Lung (tissue), 11 donors: ENCODE measurements at regions not wholly inside any gene's neighbourhood (a gene's known extent, or its start where the extent isn't known, plus 50 kb on each side); places are given as distances from the start of the nearest gene placed in this dataset.

ENCODE experiments used
- ATAC-seq: fragments of 200-7000 bp; cut with Tn5 transposase; one replicate; pipeline ENCODE4 v1.9.1; 2020; ENCODE audit warnings: moderate number of reproducible peaks; ENCODE audit not compliant: insufficient read depth, low FRiP score
- DNase-seq, 3 donors: peaks; one replicate each; pipeline ENCODE4 v3.0.0-alpha.2; 2013 to 2017
- H3K27ac ChIP-seq, 2 donors: one replicate each; pipeline ENCODE4 v1.5.1; 2013; ENCODE audit warnings: mild to moderate bottlenecking in 2 of 2, moderate library complexity in 2 of 2, control low read depth in 1 of 2, inconsistent platforms in 1 of 2, low read depth in 1 of 2, low read length in 1 of 2
- H3K27me3 ChIP-seq, 3 donors: one replicate each; pipeline ENCODE4 v1.5.1; 2013; ENCODE audit warnings: low read length in 2 of 3; ENCODE audit not compliant: control insufficient read depth in 3 of 3, insufficient read depth in 3 of 3
- H3K36me3 ChIP-seq, 4 donors: one replicate each; pipeline ENCODE4 v1.5.1; 2013; ENCODE audit warnings: low read length in 4 of 4, mild to moderate bottlenecking in 1 of 4, moderate library complexity in 1 of 4; ENCODE audit not compliant: control insufficient read depth in 4 of 4, insufficient read depth in 4 of 4
- H3K4me1 ChIP-seq, 5 donors: one replicate each; pipeline ENCODE4 v1.5.1; 2013; ENCODE audit warnings: low read length in 5 of 5, mild to moderate bottlenecking in 2 of 5, moderate library complexity in 1 of 5; ENCODE audit not compliant: control insufficient read depth in 5 of 5, insufficient read depth in 5 of 5
- H3K4me3 ChIP-seq: one replicate; pipeline ENCODE4 v1.5.1; 2013; ENCODE audit warnings: mild to moderate bottlenecking, control low read depth, moderate library complexity
- H3K9ac ChIP-seq, 2 donors: one replicate each; pipeline ENCODE4 v1.5.1; 2013; ENCODE audit warnings: low read length in 2 of 2, control low read depth in 1 of 2; ENCODE audit not compliant: insufficient read depth in 1 of 2
- H3K9me3 ChIP-seq, 4 donors: one replicate each; pipeline ENCODE4 v1.5.1; 2013; ENCODE audit warnings: low read length in 3 of 4, mild to moderate bottlenecking in 1 of 4, moderate library complexity in 1 of 4; ENCODE audit not compliant: control insufficient read depth in 4 of 4, insufficient read depth in 3 of 4
- WGBS, 2 donors: extraction: QIAGEN DNeasy Blood & Tissue Kit; methylation state at CpG; one replicate each; pipeline ENCODE4 v1.1.7; 2013; 5-methylcytosine and 5-hydroxymethylcytosine counted together
- TF ChIP-seq, protein P1 (sequence below): IDR thresholded peaks from 2 replicates; pipeline ENCODE4 v1.5.1; 2012; ENCODE audit warnings: mild to moderate bottlenecking; ENCODE audit errors: control extremely low read depth, extremely low read depth
- donor health status: control.
- donor health status: control.
- donor health status: Bipolar disorder and iron deficiency.
- donor health status: healthy.
- donor health status: DM: yes; HTN: yes; CAD: no.

GRCh38 chr4:177080388-177080787 is 229.3 kb upstream of the NEIL3 start:
- Histone ChIP-seq H3K27me3 (no peaks in the 10 kb centered on the region), H3K36me3 (no peaks in the 10 kb centered on the region), H3K9me3 (no peaks in the 10 kb centered on the region), H3K4me1 (peaks cover 0 to 7% (median 0%) of the 10 kb centered on the region in 5 donors), H3K27ac (no peak overlapping the region), H3K9ac (no peak overlapping the region), H3K4me3 (no peak overlapping the region)
- no peak for ATAC-seq
- DNase-seq, result no peak
- 74 to 76% methylated on average over 5 of the region's 5 CpGs for WGBS, 2 donors
- TF ChIP-seq, protein P1, sequence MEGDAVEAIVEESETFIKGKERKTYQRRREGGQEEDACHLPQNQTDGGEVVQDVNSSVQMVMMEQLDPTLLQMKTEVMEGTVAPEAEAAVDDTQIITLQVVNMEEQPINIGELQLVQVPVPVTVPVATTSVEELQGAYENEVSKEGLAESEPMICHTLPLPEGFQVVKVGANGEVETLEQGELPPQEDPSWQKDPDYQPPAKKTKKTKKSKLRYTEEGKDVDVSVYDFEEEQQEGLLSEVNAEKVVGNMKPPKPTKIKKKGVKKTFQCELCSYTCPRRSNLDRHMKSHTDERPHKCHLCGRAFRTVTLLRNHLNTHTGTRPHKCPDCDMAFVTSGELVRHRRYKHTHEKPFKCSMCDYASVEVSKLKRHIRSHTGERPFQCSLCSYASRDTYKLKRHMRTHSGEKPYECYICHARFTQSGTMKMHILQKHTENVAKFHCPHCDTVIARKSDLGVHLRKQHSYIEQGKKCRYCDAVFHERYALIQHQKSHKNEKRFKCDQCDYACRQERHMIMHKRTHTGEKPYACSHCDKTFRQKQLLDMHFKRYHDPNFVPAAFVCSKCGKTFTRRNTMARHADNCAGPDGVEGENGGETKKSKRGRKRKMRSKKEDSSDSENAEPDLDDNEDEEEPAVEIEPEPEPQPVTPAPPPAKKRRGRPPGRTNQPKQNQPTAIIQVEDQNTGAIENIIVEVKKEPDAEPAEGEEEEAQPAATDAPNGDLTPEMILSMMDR, result no peak

GRCh38 chr4:177087060-177087459 is 222.6 kb upstream of the NEIL3 start:
- WGBS, 2 donors, result 83 to 91% methylated on average over 4 of the region's 4 CpGs
- no peak for ATAC-seq
- H3K4me1 ChIP-seq, result no peaks in the 10 kb centered on the region

DNA sequence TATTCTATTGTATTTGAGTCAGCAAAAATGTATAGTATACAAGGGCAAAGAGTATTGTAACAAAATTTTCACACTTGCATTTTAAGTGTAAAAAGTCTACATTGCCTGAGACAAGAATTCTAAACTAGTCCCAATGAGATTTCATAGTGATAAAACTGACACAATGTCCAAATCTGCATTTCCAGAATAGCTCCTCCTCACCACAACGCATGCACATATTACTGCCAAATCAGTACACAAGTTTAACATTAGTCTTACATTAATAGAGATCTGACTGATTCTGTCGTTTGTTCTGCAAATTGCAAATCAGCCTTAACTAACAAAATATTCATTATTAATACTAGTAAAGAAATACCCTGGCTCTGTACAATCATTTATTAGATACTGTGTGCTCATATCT is 222.2 kb upstream of the NEIL3 start:
- DNase-seq (no peak), ATAC-seq (no peak)
- Histone ChIP-seq H3K4me1 (no peaks in the 10 kb centered on the region), H3K36me3 (no peaks in the 10 kb centered on the region), H3K27ac (no peak overlapping the region), H3K27me3 (no peaks in the 10 kb centered on the region), H3K9ac (no peak overlapping the region), H3K4me3 (no peak overlapping the region), H3K9me3 (no peaks in the 10 kb centered on the region)
- TF ChIP-seq, protein P1, result no peak
- 77 to 80% methylated on average over 2 of the region's 2 CpGs for WGBS, 2 donors

More at GRCh38 chr4:177087060-177087459, 222.6 kb upstream of the NEIL3 start:
- Histone ChIP-seq H3K27ac (no peak overlapping the region), H3K9me3 (no peaks in the 10 kb centered on the region), H3K9ac (no peak overlapping the region), H3K27me3 (no peaks in the 10 kb centered on the region), H3K4me3 (no peak overlapping the region), H3K36me3 (no peaks in the 10 kb centered on the region)
- TF ChIP-seq, protein P1, result no peak
- no peak for DNase-seq

DNA sequence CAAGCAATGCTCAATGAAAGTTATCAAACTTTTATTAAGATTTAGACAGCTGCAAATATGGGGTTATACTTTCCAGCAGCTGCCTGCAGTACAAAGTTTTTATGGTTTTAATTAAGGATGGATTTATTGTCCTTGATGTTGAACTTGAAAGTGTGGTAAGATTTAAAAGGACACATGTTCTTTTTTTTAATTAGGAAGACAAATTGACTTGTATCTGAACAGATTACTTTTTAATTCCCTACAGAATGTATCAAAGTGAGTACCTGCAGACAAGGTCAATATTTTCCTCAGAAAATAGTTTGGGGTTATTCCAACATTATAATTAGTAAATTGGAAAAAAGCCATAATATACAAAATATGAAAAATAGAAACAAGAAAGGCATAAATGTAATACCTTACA is 218.2 kb upstream of the NEIL3 start:
- Histone ChIP-seq H3K27me3 (no peaks in the 10 kb centered on the region), H3K4me1 (peaks cover 0 to 4% (median 0%) of the 10 kb centered on the region in 5 donors), H3K4me3 (no peak overlapping the region), H3K27ac (no peak overlapping the region), H3K9ac (no peak overlapping the region), H3K36me3 (no peaks in the 10 kb centered on the region), H3K9me3 (no peaks in the 10 kb centered on the region)
- ATAC-seq (no peak), DNase-seq (no peak)
- TF ChIP-seq, protein P1, result no peak
